K562 (cell line): ENCODE measurements at regions not wholly inside any gene's neighbourhood (a gene's known extent, or its start where the extent isn't known, plus 50 kb on each side); places are given as distances from the start of the nearest gene placed in this dataset.

Experiments
- ATAC-seq: fragments of 200-7000 bp; cut with Tn5 transposase; 3 replicates; pipeline ENCODE4 v1.9.1; 2020; ENCODE audit warnings: moderate library complexity
- BruUV-seq: library from RNA; stranded (reverse); fragments of 400-500 nt; replicated peaks from 2 replicates; lab custom pipeline; 2021; lab: Mats Ljungman, UMichigan
- CTCF ChIA-PET: fragments of 300-600 bp; formaldehyde crosslinking; extraction: SDS; loops from one replicate; lab custom pipeline; 2021; ENCODE audit warnings: low intra/inter-chr PET ratio; lab: Yijun Ruan, JAX
- POLR2A ChIA-PET: fragments of 300-600, 350-650 bp; sonication (Branson Sonifier 250); formaldehyde crosslinking; extraction: SDS; loops from one replicate; lab custom pipeline; 2021; ENCODE audit warnings: antibody characterized with exemption, inconsistent platforms; lab: Yijun Ruan, JAX
- DNase-seq, 4 experiments: peaks; one replicate each; pipeline versions ENCODE4 v3.0.0 to v3.0.0-alpha.2; 2011 to 2018; ENCODE audit warnings: low spot score in 3 of 4, mixed read lengths in 3 of 4; ENCODE audit errors: extremely low read depth in 1 of 4
- FAIRE-seq: peaks from 2 replicates; lab custom pipeline; 2011; peaks lifted over from hg19 to GRCh38; lab: Jason Lieb, UNC
- H2AFZ ChIP-seq: 2 replicates; pipeline ENCODE4 v1.6.0; 2011; ENCODE audit warnings: low read depth, low read length, control low read depth, inconsistent platforms
- H3K27ac ChIP-seq: fragments of 200-600 bp; 3 replicates; pipeline ENCODE4 v1.8.0; 2011; ENCODE audit warnings: low read depth, mild to moderate bottlenecking, control low read depth, inconsistent platforms, low read length, moderate library complexity, mixed read lengths; ENCODE audit errors: extremely low read depth
- H3K27me3 ChIP-seq, 2 experiments: fragments of 300-600 bp in 1 of 2; 2 replicates in 1 of 2; 3 replicates in 1 of 2; pipeline versions ENCODE4 v1.6.0 to v1.8.0; 2011; ENCODE audit warnings: inconsistent platforms in 2 of 2, low read length in 2 of 2, mild to moderate bottlenecking in 1 of 2, mixed read lengths in 1 of 2, moderate library complexity in 1 of 2; ENCODE audit not compliant: control insufficient read depth in 2 of 2, insufficient read depth in 2 of 2
- H3K36me3 ChIP-seq: fragments of 300-600 bp; 3 replicates; pipeline ENCODE4 v1.8.0; 2011; ENCODE audit warnings: mild to moderate bottlenecking, low read length, inconsistent platforms; ENCODE audit not compliant: control insufficient read depth, insufficient read depth
- H3K4me1 ChIP-seq, 2 experiments: fragments of 200-600 bp in 1 of 2; replicated peaks in 1 of 2; 2 replicates in 1 of 2; 3 replicates in 1 of 2; pipeline versions ENCODE4 v1.5.1 to v1.8.0; 2011; ENCODE audit warnings: inconsistent platforms in 2 of 2, low read length in 2 of 2, mild to moderate bottlenecking in 1 of 2, mixed read lengths in 1 of 2, moderate library complexity in 1 of 2; ENCODE audit not compliant: control insufficient read depth in 2 of 2, insufficient read depth in 2 of 2
- H3K4me2 ChIP-seq: 2 replicates; pipeline ENCODE4 v1.6.1; 2011; ENCODE audit warnings: low read length, control low read depth, inconsistent platforms, mixed read lengths; ENCODE audit not compliant: insufficient read depth
- H3K4me3 ChIP-seq: fragments of 200-600 bp; sonication (generic), shearing (Covaris generic); 2 replicates; pipeline ENCODE4 v1.5.1; 2016; ENCODE audit warnings: control low read depth, inconsistent platforms
- H3K79me2 ChIP-seq: fragments of 200-600 bp; 3 replicates; pipeline ENCODE4 v1.8.0; 2011; ENCODE audit warnings: low read length, inconsistent platforms; ENCODE audit not compliant: control insufficient read depth, insufficient read depth
- H3K9ac ChIP-seq, 2 experiments: 2 replicates each; pipeline versions ENCODE4 v1.6.0 to v1.6.1; 2011; ENCODE audit warnings: low read depth in 2 of 2, low read length in 2 of 2, control low read depth in 1 of 2, inconsistent platforms in 1 of 2, mild to moderate bottlenecking in 1 of 2, mixed read lengths in 1 of 2; ENCODE audit not compliant: insufficient read depth in 1 of 2
- H3K9me1 ChIP-seq: one replicate; pipeline ENCODE4 v1.6.0; 2011; ENCODE audit warnings: inconsistent platforms, mild to moderate bottlenecking, low read length, moderate library complexity; ENCODE audit not compliant: control insufficient read depth, insufficient read depth
- H3K9me3 ChIP-seq: replicated peaks from 2 replicates; pipeline ENCODE4 v1.5.1; 2011; ENCODE audit warnings: low read depth, low read length, inconsistent platforms; ENCODE audit not compliant: control insufficient read depth, insufficient read depth
- H4K20me1 ChIP-seq: replicated peaks from 2 replicates; pipeline ENCODE4 v1.6.1; 2011; ENCODE audit warnings: low read length, inconsistent platforms, mixed read lengths; ENCODE audit not compliant: control insufficient read depth, insufficient read depth
- ADNP ChIP-seq: fragments of 200-800 bp; sonication (Bioruptor generic); IDR thresholded peaks from 2 replicates; pipeline ENCODE4 v1.6.1; 2016; ENCODE audit warnings: missing genetic modification characterization, missing compliant biosample characterization
- BRCA1 ChIP-seq, 2 experiments: fragments of 450-650 bp in 1 of 2; sonication (generic) in 1 of 2; formaldehyde crosslinking in 1 of 2; IDR thresholded peaks; 2 replicates each; pipeline versions ENCODE4 v1.5.0 to v1.6.1; 2017 to 2020; ENCODE audit warnings: mild to moderate bottlenecking in 1 of 2, missing genetic modification reagents in 1 of 2
- CTBP1 ChIP-seq: fragments of 450-650 bp; IDR thresholded peaks from 2 replicates; pipeline ENCODE4 v1.6.1; 2016; ENCODE audit warnings: borderline replicate concordance
- ESRRB ChIP-seq: fragments of 250-450 bp; sonication (Bioruptor Pico); IDR thresholded peaks from 2 replicates; pipeline ENCODE4 v1.5.0; 2020; ENCODE audit warnings: mild to moderate bottlenecking, moderate library complexity, borderline replicate concordance
- FOXP4 ChIP-seq: sonication (generic); formaldehyde crosslinking; IDR thresholded peaks from 2 replicates; pipeline ENCODE4 v1.8.0; 2022; ENCODE audit warnings: mild to moderate bottlenecking, missing genetic modification reagents, borderline replicate concordance
- HMGXB4 ChIP-seq: sonication (generic); formaldehyde crosslinking; IDR thresholded peaks from 2 replicates; pipeline ENCODE4 v1.8.1; 2023; ENCODE audit warnings: mild to moderate bottlenecking, missing genetic modification reagents
- KAT7 ChIP-seq: sonication (generic); formaldehyde crosslinking; IDR thresholded peaks from 2 replicates; pipeline ENCODE4 v1.8.0; 2022; ENCODE audit warnings: missing genetic modification reagents, mild to moderate bottlenecking, borderline replicate concordance
- MTA2 ChIP-seq: fragments of 450-650 bp; IDR thresholded peaks from 2 replicates; pipeline ENCODE4 v1.6.1; 2016; ENCODE audit warnings: low read depth
- POLR3G ChIP-seq: IDR thresholded peaks from 2 replicates; pipeline ENCODE4 v1.6.1; 2011; ENCODE audit not compliant: insufficient read length, insufficient replicate concordance; ENCODE audit errors: extremely low read depth
- ZC3H8 ChIP-seq: fragments of 450-650 bp; IDR thresholded peaks from 2 replicates; pipeline ENCODE4 v1.6.1; 2017
- ZNF217 ChIP-seq: sonication (generic); formaldehyde crosslinking; IDR thresholded peaks from 2 replicates; pipeline ENCODE4 v1.8.0; 2022; ENCODE audit warnings: mild to moderate bottlenecking, missing genetic modification reagents
- WGBS: fragments of 100-300 bp; shearing (Covaris generic); methylation state at CpG from one replicate; pipeline ENCODE4 v1.1.6; 2016; ENCODE audit warnings: low coverage, mixed read lengths; ENCODE audit not compliant: insufficient coverage; ENCODE audit errors: missing lambda C conversion rate; 5-methylcytosine and 5-hydroxymethylcytosine counted together
- in situ Hi-C: fragments of 300-500 bp; cut with MboI; formaldehyde crosslinking; loops from 4 replicates; pipeline ENCODE4 v1.15.0; 2018; ENCODE audit warnings: inconsistent platforms, mixed read lengths
- intact Hi-C: fragments of 100-400 bp; cut with micrococcal nuclease; formaldehyde crosslinking; loops from 2 replicates; pipeline ENCODE4 v1.14.2; 2022
- TF ChIP-seq, protein P1 (sequence below): fragments of 250-450 bp; sonication (Bioruptor Pico); IDR thresholded peaks from 2 replicates; pipeline ENCODE4 v1.5.0; 2020; ENCODE audit warnings: mild to moderate bottlenecking

- H3K4me2 ChIP-seq, result no peak overlapping the region
- H3K9me3 ChIP-seq, result no peaks in the 10 kb centered on the region
- intact Hi-C loops (no loop called here), in situ Hi-C loops (no loop called here)
- TF ChIP-seq BRCA1 (IDR thresholded peaks at IDR 0.05) (no peak), BRCA1 (CRISPR knock-in tag; IDR thresholded peaks at IDR 0.05) (no peak)
- H3K27me3 ChIP-seq, result no peaks in the 10 kb centered on the region
- BruUV-seq, result no TSS peak
- no peak for ATAC-seq
- no peak overlapping the region for H3K27ac ChIP-seq
- no peaks in the 10 kb centered on the region for H3K4me1 ChIP-seq
- H3K9ac ChIP-seq, result no peak overlapping the region
- 0% methylated on average over 3 of the region's 3 CpGs for WGBS
- ChIA-PET CTCF (no interaction called here), POLR2A (no interaction called here)
- H3K36me3 ChIP-seq, result no peaks in the 10 kb centered on the region
- no peak for FAIRE-seq
- H4K20me1 ChIP-seq, result no peaks in the 10 kb centered on the region
- DNase-seq, result no peak
- no peak overlapping the region for H3K4me3 ChIP-seq
- H3K9me1 ChIP-seq, result no peaks in the 10 kb centered on the region
- no peak overlapping the region for H2AFZ ChIP-seq
- no peaks in the 10 kb centered on the region for H3K79me2 ChIP-seq
These were observed 461.3 kb downstream of the MCTP2 start for GRCh38 chr15:94692710-94693109.

- DNase-seq, result no peak
- Histone ChIP-seq H3K79me2 (no peaks in the 10 kb centered on the region), H3K4me3 (no peak overlapping the region)
- TF ChIP-seq HMGXB4, result no peak
- no peak for TF ChIP-seq ADNP
- no peak for TF ChIP-seq KAT7
- TF ChIP-seq CTBP1, result no peak
- no peak for TF ChIP-seq POLR3G
- no peak for TF ChIP-seq ESRRB (CRISPR knock-in tag)
- TF ChIP-seq ZNF217 (CRISPR knock-in tag), result no peak
- no peak for TF ChIP-seq ZC3H8
- TF ChIP-seq, protein P1, sequence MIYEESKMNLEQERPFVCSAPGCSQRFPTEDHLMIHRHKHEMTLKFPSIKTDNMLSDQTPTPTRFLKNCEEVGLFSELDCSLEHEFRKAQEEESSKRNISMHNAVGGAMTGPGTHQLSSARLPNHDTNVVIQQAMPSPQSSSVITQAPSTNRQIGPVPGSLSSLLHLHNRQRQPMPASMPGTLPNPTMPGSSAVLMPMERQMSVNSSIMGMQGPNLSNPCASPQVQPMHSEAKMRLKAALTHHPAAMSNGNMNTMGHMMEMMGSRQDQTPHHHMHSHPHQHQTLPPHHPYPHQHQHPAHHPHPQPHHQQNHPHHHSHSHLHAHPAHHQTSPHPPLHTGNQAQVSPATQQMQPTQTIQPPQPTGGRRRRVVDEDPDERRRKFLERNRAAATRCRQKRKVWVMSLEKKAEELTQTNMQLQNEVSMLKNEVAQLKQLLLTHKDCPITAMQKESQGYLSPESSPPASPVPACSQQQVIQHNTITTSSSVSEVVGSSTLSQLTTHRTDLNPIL (CRISPR knock-in tag), result no peak
- no peak for TF ChIP-seq FOXP4 (CRISPR knock-in tag)
- no peak for TF ChIP-seq MTA2
These were observed 468.9 kb downstream of the MCTP2 start for GRCh38 chr15:94700211-94700610.

More at GRCh38 chr15:94700211-94700610, 468.9 kb downstream of the MCTP2 start:
- Histone ChIP-seq H3K27me3 (peaks cover 4 to 5% of the 10 kb centered on the region in 2 experiments; a peak in 2 of 5 replicates), H3K9me3 (no peaks in the 10 kb centered on the region), H3K4me1 (no peaks in the 10 kb centered on the region), H3K27ac (no peak overlapping the region), H3K36me3 (no peaks in the 10 kb centered on the region), H4K20me1 (no peaks in the 10 kb centered on the region), H3K9ac (no peak overlapping the region), H3K4me2 (no peak overlapping the region), H3K9me1 (no peaks in the 10 kb centered on the region), H2AFZ (no peak overlapping the region)
- in situ Hi-C loops (no loop called here), intact Hi-C loops (no loop called here)
- BruUV-seq, result no TSS peak
- WGBS, result 0% methylated on average over 4 of the region's 4 CpGs
- FAIRE-seq (no peak), ATAC-seq (no peak)
- CTCF ChIA-PET, result no interaction called here
- POLR2A ChIA-PET, result no interaction called here
